IPS-11a (cell line): ENCODE measurements at regions not wholly inside any gene's neighbourhood (a gene's known extent, or its start where the extent isn't known, plus 50 kb on each side); places are given as distances from the start of the nearest gene placed in this dataset.

Experiments used
- H3K4me3 ChIP-seq: one replicate; pipeline ENCODE4 v1.5.1; 2013; ENCODE audit warnings: low read depth, low read length, control low read depth

DNA sequence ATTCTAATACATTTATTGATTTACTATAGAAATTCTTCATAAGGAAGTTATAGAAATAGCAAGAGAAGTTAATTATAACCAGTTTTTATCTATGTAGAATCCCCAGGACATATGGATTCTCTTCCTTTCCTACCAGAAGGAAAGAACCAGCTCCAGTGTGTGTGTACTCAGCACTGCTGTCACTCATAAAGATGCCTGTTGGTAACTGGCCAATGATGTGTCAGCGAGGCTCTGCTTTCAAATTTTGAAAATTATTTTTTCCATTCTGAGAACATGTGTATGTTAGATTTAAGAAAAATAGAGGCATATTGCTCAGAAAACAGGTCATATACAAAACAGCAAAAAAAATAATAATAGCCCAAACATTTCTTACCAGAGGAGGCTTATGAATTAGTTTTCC, 814.8 kb upstream of the IGFBP7 start:
- H3K4me3 ChIP-seq, result no peak overlapping the region

DNA sequence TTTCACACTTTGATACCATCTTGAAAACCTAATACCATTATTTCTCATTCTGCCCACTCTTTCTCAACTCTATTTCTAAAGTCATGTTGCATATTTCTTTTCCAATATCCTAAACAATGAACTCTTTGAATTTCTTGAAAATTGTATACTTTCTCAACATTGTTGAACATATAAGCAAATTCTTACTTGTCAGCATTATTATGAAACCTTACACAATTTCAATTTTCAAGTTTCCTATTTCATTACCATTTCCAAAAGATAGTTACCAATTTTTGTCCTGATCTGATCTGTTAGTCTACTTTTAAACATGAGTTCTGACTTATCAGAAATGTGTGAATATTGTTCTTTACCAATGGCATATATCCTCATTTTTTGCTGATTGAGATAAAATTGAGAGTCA, 806.3 kb upstream of the IGFBP7 start:
- no peak overlapping the region for H3K4me3 ChIP-seq

DNA sequence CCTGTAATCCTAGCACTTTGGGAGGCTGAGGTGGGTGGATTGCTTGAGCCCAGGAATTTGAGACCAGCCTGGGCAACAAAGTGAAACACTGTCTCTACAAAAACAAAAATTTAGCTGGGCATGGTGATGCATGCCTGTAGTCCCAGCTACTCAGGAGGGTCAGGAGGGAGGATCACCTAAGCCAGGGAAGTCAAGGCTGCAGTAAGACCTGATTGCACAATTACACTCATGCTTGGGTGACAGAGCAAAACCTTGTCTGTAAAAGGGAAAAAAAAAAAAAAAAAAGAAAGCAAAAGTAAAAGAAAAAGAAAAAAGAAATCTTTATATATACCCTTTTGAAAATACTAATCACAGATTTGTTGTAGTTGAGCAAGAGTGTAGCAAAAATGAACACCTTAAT, 801.0 kb upstream of the IGFBP7 start:
- no peak overlapping the region for H3K4me3 ChIP-seq

DNA sequence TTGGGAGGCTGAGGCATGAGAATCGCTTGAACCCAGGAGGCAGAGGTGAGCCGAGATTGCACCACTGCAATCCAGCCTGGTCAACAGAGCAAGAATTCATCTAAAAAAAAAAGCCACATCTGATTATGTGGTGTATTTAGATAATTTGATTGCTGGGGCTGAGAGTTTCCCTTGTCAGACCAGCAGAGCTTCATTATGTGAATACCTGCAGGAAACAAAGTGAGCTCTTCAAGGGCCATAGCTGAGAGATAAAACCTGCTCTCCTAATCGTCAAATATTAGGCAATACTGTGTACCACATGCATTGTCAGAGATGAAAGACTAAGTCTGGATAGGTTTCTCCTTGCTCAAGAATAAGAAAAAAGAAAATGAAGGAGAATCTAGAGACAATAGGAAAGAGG, 800.0 kb upstream of the IGFBP7 start:
- H3K4me3 ChIP-seq, result no peak overlapping the region

DNA sequence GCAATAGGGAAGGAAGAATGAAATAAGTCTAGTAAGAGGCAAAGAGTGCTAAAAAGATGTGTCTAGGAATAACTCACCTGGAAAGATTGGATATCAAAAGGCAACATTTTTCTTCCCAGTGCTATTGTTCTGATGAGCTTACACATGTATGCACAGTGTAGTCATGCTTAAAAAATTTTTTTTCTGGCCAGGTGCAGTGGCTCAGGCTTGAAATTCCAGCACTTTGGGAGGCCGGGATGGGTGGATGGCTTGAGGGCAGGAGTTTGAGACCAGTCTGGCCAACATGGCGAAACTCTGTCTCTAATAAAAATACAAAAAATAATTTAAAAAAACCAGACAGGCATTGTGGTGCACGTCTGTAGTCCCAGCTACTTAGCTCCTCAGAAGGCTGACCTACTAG, 795.8 kb upstream of the IGFBP7 start:
- H3K4me3 ChIP-seq, result no peak overlapping the region

DNA sequence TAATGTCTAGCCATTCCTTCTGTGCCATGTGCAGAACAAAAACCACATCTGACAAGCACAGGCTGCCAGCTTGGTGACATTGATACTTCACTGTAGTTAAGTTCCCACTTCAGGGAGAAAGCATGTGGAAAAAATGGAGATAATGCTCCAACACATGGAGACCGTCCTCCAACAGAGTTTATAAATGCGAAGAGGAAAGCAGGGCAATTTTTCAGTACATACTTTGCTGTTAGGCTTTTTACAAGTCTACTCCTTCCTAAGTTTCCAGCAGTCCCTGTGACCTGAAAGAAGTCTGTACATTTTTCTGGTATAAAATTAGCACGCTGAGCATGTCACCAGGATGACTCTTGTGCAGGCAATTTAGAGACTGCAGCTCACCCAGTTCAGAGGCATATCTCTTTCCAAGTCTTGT, 766.9 kb upstream of the IGFBP7 start:
- H3K4me3 ChIP-seq, result no peak overlapping the region

DNA sequence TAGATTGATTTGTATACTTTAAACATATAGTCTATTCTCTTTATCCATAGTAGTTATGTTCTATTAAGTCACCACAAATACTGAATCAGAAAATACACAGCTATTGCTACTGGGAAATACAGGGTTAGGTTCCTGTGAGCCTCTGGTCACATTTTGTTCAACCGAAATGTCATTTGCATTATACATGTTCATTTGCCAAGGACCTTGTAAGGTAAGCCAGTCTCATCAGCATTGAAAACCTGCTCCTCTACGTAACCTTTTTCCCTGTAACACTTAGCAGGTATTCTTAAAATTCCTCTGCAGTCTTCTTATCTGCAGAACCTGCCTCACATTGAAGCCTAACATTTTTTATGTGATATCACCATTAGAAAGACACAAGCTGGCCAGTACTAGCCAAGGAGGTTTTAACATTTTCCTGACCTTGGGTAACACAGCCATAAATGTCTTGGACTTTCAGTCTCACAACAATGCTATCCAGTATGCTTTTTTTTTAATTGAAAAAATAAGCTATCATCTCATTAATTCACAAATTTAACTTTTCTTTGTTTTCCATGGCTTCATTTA, 765.7 kb upstream of the IGFBP7 start:
- no peak overlapping the region for H3K4me3 ChIP-seq

DNA sequence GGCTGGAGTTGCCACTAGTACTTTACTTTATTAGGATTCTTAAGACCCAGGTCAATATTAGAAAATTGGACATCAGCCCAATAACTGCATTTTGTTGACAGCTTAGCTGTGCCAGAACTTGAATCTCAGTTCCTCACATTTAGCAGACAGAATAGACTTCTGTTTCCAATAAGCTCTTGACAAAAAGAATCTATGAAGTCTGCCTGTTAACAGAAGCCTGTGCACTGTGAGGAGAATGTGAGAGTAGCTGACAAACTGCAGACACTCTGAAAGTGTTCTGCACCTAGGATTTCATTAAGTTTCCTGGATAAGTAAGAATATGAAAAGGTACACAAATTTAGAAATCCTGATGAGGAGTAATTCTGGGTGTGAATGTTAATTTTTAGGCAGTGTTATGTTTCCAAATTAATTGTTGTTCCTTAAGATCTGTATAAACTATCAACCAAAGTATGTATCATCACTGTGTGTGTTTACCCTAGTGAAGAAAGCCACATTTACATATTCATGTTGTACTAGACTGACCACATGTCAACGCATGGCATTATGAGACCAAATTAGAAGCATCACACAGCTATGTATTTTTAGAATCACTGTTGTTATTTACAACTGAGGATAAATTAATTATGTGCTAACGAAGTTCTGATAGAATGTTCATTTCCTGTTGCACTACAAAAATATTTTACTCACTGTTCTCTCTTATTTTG, 756.4 kb upstream of the IGFBP7 start:
- no peak overlapping the region for H3K4me3 ChIP-seq

DNA sequence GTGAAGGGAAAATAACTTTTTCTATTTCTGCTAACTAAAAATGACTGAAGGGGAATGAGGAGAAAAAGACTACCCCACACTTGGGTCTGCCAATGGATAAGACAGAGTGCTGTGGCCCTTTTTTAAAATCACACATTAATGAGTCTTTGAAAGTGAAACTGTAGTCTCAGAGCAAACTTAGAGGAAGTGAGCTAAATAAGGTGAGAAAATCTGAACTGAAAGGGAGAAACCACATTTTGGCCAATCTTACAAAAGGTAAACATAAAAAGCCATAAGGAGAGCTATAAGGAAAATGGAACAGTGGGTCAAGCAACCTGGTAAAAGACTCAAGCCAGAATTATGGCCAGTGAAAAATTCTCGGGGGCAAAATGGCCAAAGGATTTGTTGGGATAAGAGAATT, 755.1 kb upstream of the IGFBP7 start:
- no peak overlapping the region for H3K4me3 ChIP-seq

DNA sequence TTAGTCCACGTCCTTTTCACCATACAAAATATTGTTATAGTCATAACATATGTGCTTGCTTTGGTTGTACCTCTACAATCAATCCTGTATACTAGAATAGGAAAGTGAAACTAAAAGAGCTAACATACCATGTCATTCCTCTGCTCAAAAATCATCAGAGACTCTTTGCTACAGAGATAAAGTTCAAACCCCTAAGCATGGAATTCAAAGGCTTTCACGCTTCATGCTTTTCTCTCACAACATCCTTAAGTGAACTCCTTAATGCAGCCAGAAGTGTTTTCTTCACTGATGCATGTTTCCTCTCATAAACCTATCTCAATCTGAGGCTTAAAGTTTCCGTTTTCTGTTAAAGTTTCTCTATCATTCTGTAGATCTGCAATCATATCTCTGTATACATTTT, 744.6 kb upstream of the IGFBP7 start:
- no peak overlapping the region for H3K4me3 ChIP-seq

DNA sequence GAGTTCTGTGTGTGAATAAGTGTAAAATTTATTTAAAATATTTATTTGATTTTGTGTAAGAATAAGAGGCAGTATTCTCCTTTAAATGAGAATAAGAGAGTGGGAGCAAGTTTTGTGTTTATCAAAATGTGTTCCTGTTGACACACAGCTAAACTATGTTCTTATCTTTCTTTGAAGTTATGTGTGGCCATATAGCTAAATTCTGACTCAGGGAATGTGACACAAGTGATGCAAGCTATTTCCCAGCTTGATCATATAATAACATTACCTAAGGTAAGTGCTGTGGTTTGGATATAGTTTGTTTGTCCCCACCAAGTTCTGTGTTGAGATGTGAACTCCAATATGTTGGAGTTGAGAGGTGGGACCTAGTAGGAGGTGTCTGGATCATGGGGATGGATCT, 740.0 kb upstream of the IGFBP7 start:
- H3K4me3 ChIP-seq, result no peak overlapping the region

DNA sequence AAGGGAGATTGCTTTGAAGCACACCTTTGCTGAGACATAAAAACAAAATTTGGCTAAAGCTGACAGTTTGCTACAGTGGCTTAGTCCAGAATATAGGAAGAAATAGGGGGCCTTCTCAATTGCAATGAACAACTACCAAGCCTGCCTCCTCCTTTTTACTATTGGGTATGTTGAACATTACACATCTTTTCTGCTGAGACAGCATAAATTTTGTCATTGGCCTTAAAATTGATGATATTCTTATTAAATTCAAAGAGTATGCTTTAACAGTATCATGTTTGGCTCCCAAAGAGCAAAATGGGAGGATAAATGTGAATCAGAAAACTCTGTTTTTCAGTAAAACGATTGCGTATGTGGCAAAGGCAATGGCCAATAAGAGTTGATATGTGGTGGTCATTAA, 721.9 kb upstream of the IGFBP7 start:
- no peak overlapping the region for H3K4me3 ChIP-seq

DNA sequence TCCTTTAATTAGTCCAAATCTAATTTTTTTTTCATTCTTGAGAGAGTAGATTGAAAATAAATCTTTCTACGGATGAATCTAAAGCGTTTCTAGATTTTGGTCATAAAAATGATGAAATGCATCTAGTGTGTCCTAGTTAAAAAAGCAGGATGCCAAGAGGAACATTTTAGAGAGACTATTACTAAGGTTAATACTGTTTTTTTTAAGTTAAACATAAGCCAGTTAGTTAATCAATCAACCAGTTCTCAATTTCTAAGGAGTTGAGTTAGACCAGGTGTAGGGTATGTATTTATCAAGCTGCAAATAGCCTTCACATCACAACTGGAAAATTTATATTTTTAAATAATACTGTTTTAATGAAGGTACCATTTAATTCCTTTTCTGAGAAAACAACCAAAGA, 679.5 kb upstream of the IGFBP7 start:
- no peak overlapping the region for H3K4me3 ChIP-seq

DNA sequence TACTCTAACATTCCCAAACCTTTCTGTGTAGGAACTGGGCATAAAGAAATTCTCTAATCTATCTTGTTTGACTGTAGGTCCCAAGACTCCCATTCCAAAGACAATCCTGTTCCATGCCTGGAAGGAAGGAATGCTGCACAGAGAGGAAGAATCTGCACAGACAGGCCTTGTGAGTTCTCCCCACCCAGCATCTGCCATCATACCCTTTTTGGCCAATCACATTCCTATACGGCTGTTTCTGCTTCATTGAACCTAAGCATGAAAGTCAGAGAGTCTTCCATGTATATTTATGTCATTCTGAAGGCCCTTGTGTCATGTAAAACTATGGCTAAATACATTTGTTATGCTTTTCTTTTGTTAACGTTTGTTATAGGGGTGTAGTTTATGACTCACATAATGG, 667.7 kb upstream of the IGFBP7 start:
- H3K4me3 ChIP-seq, result no peak overlapping the region

DNA sequence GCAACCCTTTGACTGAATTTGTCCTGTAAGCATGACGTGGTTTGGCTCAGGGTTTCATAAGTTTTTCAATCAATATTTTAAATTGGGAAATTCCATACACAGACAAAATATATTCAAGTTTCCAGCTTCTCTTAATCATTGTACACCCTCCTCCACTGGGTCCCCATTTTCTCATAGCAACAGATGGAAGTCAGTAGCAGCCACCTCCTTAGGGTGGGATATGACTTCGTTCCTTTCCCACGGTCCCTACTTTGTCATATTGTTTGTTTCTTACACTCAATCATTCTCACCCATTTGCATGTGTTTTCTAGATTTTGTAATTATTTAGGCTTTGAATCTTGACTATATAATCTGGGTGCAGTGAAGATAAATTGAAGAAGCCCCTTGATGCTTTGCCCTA, 664.5 kb upstream of the IGFBP7 start:
- H3K4me3 ChIP-seq, result no peak overlapping the region

DNA sequence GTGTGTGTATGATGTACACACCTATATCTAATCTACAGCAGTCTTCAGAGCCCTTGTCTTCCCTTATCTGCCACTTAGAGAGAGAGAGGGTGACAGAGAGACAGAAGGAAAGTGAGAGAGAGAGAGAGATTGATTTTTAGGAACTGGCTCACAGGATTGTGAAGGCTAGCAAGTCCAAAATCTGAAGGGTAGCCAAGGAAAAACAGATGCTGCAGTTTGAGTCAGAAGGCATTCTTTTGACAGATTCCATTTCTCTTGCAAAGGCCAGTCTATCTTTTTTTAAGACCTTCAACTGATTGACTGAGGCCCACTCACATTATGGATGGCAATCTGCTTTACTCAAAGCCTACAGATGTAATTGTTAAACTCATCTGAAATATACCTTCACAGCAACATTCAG, 664.0 kb upstream of the IGFBP7 start:
- H3K4me3 ChIP-seq, result no peak overlapping the region

DNA sequence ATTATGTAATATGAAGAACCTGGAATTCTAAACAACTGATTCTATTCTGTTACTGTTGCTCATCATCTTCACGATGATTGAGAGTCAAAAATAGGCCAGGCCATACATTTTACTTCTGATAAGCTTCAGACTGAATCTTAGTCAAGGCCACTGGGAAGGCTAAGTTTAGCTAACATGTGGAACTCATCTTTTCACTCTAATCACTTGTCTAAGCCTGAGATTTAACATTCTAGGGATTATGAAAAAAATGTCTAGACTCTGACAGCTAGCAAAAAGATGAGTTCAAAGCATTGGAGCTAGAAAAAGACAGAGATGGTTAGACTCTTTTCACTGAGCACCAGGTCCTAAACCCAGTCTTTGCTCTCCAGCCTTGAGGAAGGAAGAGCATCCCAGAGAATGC, 656.2 kb upstream of the IGFBP7 start:
- H3K4me3 ChIP-seq, result no peak overlapping the region

DNA sequence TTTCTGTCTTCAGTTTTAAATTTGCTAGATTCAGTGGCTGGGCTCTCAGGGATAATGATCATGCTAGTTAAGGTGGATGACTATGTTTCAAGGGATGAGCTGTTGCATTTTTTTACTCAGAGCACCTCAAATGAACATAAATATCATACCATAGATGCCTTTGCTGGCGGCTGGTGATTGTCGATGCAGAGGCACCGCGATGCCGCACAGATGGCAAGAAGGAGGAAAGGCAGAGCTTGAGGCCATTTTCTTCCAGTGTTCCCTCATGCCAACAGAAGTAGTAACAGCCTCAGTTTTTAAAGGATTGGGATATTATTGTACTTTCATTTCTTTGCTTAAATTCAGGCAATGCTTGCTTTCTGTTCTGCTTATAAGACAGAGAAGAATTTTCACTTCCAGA, 654.7 kb upstream of the IGFBP7 start:
- H3K4me3 ChIP-seq, result no peak overlapping the region

DNA sequence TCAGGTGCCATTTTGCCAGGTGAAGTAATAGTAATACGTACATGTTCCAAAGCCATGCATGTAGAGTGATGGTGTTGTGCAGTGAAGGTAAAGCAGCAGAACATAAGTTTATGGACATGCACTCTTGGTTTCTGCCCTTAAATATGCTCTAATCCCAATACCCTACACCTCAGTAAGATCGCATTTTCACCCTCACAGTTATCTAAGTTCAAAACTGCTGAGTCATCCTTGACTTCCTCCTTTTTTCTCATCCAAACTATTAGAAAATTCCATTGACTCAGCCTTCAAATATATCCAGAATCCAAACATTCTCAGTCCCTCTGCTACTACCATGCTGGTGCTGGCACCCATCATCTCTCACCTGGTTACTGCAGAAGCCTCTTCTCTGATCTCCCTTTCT, 652.9 kb upstream of the IGFBP7 start:
- no peak overlapping the region for H3K4me3 ChIP-seq

DNA sequence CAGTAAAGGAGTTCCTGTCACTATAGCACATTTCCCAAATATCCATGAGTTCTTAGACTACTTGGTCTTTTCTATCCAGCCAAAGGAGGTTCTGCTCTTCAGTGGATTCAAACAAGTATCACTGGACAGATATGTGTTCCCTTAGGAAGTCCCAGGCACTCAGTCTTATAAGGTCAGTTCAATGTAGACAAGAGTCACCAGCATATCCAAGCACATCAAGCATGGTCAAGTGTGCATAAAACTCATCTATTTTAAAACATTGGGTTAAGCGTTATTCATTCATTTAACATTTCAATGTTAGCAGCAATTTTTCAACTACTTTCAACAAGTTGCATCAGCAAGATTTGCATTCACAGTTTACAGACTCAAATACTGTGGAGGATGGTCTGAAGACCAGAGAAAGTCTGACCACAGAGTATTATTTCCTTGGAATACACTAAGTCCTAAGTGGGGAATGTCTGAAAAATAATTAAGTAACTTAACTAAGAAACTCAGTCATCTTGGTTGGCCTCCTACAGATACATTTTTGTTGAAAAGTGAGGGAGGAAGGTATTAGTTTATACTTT, 630.5 kb upstream of the IGFBP7 start:
- no peak overlapping the region for H3K4me3 ChIP-seq

DNA sequence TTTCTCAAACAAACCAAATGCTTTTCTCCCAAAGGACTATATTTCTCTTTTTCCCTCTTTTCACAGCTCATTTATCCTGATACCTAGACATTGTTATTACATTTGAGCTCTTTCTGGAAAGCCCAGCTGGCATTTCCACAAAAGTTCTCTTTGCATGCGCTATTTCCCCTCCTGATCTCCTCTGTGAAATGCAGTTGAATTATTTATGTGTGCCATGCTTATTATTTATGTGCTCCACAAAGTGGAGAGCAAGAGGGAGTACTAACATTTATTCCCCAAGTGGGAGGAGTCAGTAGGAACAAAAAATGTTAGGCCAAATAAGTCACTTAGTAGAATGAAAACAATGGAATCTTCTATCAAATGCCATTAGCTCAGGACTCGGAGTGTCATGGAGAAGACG, 626.6 kb upstream of the IGFBP7 start:
- no peak overlapping the region for H3K4me3 ChIP-seq

DNA sequence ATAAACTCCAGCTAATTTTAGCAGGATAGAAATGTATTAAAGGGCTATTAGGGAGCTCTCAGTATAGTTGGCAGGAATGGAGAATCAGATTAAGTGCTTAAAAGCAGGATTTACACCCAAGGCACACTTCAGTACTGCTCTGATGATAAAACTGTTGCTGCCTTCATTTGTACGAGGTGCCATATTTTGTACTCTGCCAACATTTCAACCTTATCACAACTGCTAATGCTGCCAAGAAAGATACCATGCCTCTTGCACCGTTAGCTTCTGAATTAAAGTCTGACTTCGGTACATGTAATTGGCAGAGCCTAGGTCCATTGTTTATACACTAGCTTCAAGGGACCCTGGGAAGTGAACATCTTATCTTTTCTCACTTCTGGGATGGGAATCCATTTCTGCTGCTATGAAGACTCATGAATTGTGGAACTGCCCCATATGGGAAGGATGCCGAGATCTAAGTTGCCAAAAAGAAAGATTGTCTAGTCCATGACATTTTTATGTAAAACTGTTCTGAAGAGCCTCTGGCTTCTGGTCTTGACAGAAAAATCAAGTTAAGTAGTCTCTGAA, 624.0 kb upstream of the IGFBP7 start:
- no peak overlapping the region for H3K4me3 ChIP-seq
